SHP77 (cell line): ENCODE measurements at regions not wholly inside any gene's neighbourhood (a gene's known extent, or its start where the extent isn't known, plus 50 kb on each side); places are given as distances from the start of the nearest gene placed in this dataset.
A peak's percentile ranks its signal among the peaks of the same experiment; 100 is the strongest.

Source experiments
- DNase-seq, 2 experiments: peaks; one replicate each; lab custom pipeline; 2025; lab: John Stamatoyannopoulos, UW

DNA sequence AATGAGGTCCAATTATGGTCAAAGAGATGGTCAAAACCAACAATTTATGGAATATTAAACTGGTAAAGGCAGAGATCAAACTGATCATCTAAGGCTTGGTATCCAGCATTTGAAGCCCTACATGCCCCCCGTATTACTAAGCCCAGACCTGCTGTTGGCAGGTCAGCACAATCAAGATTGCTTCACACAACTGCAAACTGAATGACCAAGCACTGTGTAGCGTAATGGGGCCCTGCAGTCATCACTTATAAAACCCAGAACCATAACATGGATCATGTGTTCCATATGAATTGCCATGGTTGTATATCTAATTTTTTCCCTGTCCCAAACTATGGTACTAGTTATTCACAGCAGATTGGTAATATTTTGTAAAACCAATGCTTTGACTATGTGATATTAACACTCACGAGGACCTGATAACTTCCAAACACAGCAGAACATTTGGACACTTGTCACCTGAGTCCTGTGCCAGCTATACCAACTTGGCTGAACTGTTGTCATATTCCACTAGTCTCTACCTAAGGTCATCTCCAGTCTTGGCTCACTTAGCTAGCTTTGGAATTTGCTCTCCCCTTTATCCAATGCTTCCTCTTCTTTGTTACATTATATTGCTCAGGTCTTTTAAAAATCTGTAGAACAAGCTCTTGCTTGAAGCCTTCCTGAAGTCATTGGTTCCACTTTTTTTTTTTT is 81.7 kb upstream of the HMHB1 start:
- DNase-seq: no peak

DNA sequence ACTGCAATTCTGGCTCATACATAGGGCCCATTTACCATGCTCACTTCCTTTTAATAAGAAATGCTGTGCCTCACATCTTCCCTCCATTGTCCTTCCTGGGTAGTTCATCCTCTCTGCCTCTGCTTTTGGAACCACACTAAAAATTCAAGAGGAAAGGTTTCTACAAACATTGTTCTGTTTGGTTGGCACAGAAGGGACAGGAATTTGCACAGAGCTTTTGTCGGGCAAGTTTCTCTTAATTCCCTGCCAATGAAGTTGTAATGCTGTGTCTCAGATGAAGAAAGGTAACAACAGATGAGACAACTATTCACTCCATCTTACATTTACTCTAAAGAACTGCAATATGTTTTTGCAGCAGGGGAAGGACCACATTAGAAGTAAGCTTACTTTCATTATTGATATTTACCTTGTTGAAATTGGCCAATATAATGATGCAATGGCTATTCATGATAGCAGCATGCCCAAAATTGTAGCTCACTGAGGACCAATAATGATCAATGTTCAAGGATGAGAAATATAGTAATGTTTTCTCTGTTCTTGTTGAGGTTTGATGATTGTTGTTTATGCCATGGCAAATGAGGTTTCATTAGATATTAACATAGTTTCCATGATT is 82.5 kb upstream of the HMHB1 start:
- DNase-seq: no peak

- DNase-seq: no peak
Observed at GRCh38 chr5:143723159-143723558, 88.8 kb upstream of the HMHB1 start.

DNA sequence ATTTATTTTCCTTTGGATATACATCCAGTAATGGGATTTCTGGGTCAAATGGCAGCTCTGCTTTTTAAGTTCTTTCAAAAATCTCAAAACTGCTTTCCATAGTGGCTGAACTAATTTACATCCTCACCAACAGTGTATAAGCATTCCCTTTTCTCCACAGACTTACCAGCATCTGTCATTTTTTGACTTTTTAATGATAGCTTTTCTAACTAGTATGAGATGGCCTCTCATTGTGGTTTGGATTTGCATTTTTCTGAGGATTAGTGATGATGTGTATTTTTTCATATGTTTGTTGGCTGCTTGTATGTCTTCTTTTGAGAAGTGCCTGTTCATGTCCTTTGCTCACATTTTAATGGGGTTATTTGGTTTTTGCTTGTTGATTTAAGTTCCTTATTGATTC is 90.0 kb upstream of the HMHB1 start:
- DNase-seq: no peak

DNA sequence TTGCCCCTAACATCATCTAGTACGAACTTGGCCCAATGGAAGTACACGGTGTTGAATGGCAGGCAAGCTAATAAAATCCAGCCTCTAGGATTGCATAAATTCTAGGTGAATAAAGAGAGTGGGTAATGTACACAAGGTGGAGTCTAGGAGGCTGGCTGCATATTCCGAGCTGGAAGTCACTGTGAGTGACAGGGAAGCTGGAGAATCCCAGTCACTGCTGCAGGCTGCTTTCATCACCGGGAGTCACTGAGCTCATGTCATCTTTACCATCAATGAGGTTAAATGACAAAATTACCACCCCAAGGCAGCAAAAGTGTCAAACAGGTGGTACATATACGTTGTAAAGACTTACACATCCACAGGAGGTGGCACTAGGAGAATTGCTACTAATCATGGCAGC is 91.3 kb upstream of the HMHB1 start:
- no peak for DNase-seq

- DNase-seq: no peak
Observed at GRCh38 chr5:143717400-143717799, 94.6 kb upstream of the HMHB1 start.

DNA sequence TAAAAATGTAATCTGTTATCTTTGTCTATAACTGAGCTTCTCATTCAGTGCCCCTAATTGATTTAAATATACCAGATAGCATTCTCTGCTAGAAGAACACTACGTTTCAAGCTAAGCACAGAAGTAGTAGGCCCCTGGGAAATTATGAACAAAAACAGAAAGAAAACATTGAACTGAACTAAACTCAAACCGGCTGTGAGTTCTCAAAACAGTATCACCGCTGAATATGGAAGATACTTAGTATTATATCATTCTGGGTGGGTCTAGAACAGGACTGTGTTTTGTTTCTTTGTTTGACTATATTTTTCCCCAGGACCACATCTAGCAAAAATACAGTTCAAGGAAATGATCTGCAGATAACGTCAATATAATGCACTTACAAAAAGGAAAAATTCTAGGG is 95.1 kb upstream of the HMHB1 start:
- no peak for DNase-seq

DNA sequence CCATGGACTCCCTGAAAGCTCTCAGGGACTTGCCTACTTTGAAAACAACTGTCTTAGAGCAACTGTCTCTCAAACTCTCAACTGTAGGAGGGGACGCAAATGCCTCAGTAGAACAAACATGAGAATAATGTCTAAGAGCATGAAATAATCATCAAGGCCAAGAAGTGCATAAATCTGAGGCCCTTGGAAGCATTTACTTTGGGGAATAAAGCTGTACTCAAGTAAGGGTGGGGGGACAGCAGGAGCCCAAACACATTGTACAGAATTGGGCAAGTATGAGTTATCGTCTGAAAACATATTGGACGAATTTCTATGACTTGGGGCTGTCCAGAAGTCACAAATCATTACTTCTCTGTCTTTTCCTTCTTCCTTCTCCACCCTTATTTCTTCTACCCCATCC is 96.3 kb upstream of the HMHB1 start:
- DNase-seq: no peak

GRCh38 chr5:143714629-143715028 is 97.3 kb upstream of the HMHB1 start:
- no peak for DNase-seq

DNA sequence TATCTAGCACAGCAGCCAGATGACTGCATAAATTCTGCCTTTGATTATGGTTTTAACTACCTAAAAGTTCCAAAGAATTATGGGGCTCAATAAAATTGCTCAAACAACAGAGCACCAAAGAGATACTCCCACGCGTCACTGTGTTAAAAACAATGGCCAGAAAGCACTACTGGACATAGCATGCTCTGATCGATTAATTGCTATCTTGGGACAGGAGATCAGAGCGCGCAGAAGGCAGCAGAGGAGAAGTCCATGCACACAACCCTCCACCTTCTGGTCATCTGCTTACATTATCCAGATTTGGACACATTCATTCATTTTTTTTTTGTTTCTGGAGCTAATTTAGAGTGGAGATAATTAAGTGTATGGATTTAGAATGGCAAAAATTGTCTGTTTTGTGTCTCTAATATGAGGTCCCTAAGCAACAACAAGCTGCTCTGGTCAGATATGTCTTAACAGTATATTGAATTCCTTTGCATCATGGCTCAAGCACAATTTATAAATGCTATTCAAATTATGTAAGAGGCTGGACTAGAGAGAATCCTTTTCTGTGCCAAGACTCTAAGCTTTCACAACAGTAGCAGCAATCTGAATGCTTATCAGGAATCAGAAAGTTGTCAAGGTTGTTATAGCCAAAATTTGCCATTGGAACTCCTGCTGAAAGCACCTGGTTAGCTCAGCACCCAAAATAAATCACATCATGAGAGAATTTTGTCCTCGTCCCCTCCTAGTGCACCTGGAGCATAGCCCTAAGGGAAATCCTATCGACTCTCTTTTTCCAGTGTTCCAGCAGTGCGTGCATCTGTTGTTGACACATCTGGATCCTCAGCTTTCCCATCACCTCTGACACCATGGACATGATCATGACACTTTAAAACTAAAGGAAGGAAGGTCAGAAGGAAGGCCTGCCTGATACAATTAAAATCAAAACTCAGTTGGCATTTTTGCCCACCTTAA is 98.6 kb upstream of the HMHB1 start:
- DNase-seq: no peak

- DNase-seq: no peak
Observed at GRCh38 chr5:143708672-143709071, 103.3 kb upstream of the HMHB1 start.

DNA sequence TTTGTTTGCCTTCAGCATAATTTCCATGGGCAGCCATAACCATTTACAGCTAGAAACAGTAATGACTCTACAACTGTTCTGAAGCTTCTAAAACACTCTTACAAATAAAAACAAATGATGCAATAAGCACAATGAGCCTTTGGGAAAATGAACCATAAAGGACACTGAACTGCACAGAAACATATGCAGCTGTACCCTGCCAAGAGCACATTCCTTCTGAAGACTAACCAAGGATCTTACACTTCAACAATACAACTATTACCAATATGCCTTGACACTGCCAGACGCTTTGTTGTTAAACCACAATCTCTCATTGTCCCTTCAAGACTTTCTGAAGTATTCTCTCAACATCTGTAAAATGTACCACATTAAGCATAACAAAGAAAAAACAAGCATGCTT is 104.2 kb upstream of the HMHB1 start:
- no peak for DNase-seq

GRCh38 chr5:143705381-143705780 is 106.6 kb upstream of the HMHB1 start:
- DNase-seq: no peak

DNA sequence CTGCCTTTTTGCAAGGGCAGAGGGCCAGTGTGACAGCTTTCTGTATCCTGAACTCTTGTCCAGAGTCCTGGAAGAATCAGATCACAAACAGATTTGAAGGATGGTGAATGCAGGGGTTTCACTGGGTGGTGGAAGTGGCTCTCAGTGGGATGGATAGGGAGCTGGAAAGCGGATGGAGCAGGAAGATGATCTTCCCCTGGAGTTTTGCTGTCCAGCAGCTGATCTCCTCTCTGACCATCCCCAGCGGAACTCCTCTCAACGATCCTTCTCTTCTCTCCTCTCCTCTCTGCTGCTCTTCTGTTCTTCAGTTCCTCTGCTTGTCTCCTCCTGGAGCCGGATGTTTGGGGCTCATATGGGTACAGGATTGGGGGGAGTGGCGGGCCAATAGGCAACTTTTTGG is 108.3 kb upstream of the HMHB1 start:
- DNase-seq: no peak

GRCh38 chr5:143701493-143701892 is 110.5 kb upstream of the HMHB1 start:
- no peak for DNase-seq

GRCh38 chr5:143700994-143701393 is 111.0 kb upstream of the HMHB1 start:
- no peak for DNase-seq

DNA sequence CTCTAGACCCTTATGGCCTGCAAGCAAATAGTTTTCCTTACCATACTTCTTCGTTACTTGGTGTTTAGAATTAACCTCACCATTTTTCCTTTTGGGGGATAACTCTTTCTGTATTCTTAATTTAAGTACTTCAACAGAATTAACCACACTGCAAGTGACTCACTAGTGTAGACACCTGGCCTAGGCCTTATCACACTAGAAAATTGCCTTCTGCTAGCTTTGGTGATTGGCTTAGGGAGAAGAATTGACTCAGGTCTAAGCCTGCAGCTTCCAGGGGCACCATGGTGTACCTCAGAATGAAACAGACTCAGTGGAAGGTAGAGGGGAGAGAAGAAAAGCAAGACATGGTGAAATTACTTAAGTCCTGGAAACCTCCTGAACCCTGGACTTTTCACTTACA is 112.8 kb upstream of the HMHB1 start:
- no peak for DNase-seq

DNA sequence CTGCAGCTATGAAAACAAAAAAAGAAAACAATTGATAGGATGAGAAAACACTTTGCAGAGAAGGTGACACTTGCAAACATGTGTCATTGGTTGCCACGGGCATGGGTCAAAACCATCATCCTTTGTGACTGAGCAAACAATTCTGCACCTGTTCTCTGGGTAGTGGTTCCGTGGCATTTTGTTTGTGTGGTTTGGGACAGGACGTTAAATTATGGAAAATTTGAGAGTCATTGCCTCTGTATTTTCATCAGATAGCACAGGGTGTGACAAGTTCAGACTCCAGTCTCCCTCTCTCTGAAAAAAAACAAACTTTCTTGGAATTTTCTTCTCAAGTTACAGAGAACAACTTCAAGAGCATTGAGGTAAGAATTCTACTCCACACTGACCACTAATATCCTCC is 113.4 kb upstream of the HMHB1 start:
- peak; percentile 54 to 69 for DNase-seq

DNA sequence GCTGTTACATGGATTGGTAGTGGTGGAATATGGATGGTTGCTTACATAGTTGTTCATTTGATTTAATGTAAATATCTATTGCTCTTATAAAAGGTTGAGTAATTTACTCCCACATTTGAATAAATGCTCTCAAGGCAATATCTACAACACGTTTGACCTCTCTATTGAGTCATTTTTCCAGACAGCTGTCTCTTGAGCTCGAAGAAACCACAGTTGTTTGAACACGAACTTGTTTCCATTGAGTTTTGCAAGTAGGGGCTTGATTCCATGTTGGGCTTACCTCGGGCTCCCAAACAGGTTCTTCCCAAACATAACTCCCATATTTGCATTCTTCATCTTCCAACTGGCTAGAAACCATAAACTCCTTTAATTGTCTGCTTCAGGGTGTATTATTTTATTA is 115.0 kb upstream of the HMHB1 start:
- no peak for DNase-seq

DNA sequence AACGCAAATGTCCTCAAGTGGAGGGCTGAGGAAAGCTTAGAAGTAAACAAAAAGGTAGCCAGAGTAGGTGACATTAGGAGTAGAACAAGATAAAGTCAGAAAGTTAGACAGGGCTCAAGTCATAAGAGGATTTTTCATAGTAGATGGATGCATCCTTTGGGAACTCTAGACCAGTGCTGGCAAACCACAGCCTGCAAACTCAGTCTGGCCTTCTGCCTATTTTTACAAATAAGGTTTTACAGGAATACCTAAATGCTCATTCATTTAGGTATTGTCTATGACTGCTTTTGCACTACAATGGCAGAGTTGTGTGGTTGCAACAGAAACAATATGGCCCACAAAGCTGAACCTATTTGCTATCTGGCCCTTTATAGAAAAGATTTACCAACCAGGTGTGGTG is 116.0 kb upstream of the HMHB1 start:
- DNase-seq: no peak

DNA sequence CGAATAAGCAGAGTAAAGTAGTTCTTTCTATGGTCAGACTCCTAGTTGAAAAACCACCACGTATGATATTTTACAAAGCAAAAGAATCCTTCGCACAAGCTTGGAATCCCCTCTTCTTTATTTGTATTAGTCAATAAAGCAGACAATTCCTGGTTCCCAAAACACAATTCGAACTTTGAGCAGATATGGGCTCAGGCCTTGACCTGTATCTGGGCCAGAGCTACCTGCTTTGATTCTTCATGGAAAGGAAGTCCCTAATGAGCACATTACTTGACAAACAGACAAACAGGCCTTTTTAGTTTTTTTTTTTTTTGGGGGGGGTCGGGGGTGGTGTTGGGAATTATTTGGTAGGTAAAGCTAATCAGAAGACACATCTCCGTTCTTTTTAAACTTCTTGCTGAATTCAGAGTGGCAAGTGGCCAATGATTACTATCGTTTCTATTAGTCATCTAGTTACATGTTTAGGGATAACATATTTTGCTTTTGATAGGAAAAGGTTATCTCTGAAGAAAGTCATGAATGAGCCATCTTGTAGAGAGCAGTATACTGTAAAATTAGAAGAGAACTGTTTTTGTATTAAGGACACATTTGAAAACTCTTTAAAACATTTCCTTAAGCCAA is 116.6 kb upstream of the HMHB1 start:
- DNase-seq: no peak

GRCh38 chr5:143694357-143694756 is 117.6 kb upstream of the HMHB1 start:
- no peak for DNase-seq
